CD4-positive, CD25-positive, alpha-beta regulatory T cell (primary cell): ENCODE measurements at regions not wholly inside any gene's neighbourhood (a gene's known extent, or its start where the extent isn't known, plus 50 kb on each side); places are given as distances from the start of the nearest gene placed in this dataset.

ENCODE experiments used
- ATAC-seq, 2 donors: fragments of 150-1000 bp; cut with Tn5 transposase; one replicate each; pipeline ENCODE4 v1.10.0; 2021; ENCODE audit warnings: low read depth in 2 of 2, moderate number of reproducible peaks in 2 of 2, moderate library complexity in 1 of 2
- DNase-seq, 3 donors: peaks; one replicate each; pipeline versions ENCODE4 v3.0.0 to v3.0.0-alpha.2; 2012 to 2022; ENCODE audit warnings: mixed read lengths in 1 of 3
- H3K27ac ChIP-seq: one replicate; pipeline ENCODE4 v1.7.0; 2013; ENCODE audit warnings: mild to moderate bottlenecking, low read length; ENCODE audit not compliant: insufficient read depth, poor library complexity, severe bottlenecking
- H3K27me3 ChIP-seq: one replicate; pipeline ENCODE4 v1.7.0; 2013; ENCODE audit warnings: low read length; ENCODE audit not compliant: control insufficient read depth, insufficient read depth
- H3K36me3 ChIP-seq: one replicate; pipeline ENCODE4 v1.7.0; 2013; ENCODE audit warnings: mild to moderate bottlenecking, low read length, moderate library complexity; ENCODE audit not compliant: control insufficient read depth, insufficient read depth
- H3K4me1 ChIP-seq: 2 replicates; pipeline ENCODE4 v1.7.0; 2013; ENCODE audit warnings: mild to moderate bottlenecking, low read length; ENCODE audit not compliant: insufficient read depth, control insufficient read depth, poor library complexity, severe bottlenecking
- H3K4me3 ChIP-seq: one replicate; pipeline ENCODE4 v1.7.0; 2013; ENCODE audit warnings: low read depth, mild to moderate bottlenecking, low read length, moderate library complexity
- H3K9me3 ChIP-seq, 2 experiments: 1 replicate in 1 of 2; 2 replicates in 1 of 2; pipeline ENCODE4 v1.7.0; 2013; ENCODE audit warnings: low read length in 2 of 2, mild to moderate bottlenecking in 1 of 2, moderate library complexity in 1 of 2; ENCODE audit not compliant: control insufficient read depth in 2 of 2
- H3K27ac Mint-ChIP-seq, 3 donors: one replicate each; pipeline ENCODE4 v1.8.0; 2020 to 2022; ENCODE audit warnings: mild to moderate bottlenecking in 3 of 3, mixed read lengths in 3 of 3, moderate library complexity in 2 of 3
- H3K27me3 Mint-ChIP-seq: one replicate; pipeline ENCODE4 v1.8.0; 2022; ENCODE audit warnings: mild to moderate bottlenecking, mixed read lengths
- H3K36me3 Mint-ChIP-seq: one replicate; pipeline ENCODE4 v1.8.0; 2020; ENCODE audit warnings: mixed read lengths
- H3K4me1 Mint-ChIP-seq, 4 donors: one replicate each; pipeline ENCODE4 v1.8.0; 2020 to 2022; ENCODE audit warnings: mixed read lengths in 4 of 4, mild to moderate bottlenecking in 1 of 4
- H3K4me3 Mint-ChIP-seq, 4 donors: one replicate each; pipeline ENCODE4 v1.8.0; 2020 to 2022; ENCODE audit warnings: mild to moderate bottlenecking in 4 of 4, mixed read lengths in 4 of 4, moderate library complexity in 3 of 4
- H3K9me3 Mint-ChIP-seq, 7 donors: one replicate each; pipeline ENCODE4 v1.8.0; 2020 to 2022; ENCODE audit warnings: mixed read lengths in 7 of 7, mild to moderate bottlenecking in 3 of 7, moderate library complexity in 2 of 7

DNA sequence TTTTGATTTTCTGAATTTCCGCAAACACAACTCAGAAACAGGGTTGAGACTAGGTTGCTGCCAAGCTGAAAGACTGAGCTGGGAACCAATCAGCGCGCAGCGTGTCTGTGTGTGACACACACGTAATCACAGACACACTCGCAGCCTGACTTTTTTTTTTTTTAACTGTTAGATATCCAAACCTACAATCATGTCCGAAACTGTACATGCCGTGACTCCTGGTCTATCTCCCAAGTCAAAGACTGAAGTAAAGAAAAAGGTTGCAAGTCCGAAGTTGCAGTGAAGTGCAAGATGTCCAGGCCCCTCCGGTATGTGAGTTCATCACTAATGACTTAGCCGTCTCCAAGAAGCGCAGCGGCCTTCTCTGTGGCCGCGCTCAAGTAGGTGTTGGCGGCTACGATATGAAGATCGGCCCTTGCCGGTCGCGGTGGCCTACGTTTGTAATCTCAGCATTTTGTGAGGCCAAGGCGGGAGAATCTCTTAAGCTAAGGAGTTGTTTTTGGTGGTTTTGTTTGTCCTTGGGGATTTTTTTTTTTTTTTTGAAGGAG lies 108.2 kb downstream of the HFE start:
- H3K4me1 ChIP-seq: peaks cover 33% of the 10 kb centered on the region
- Mint-ChIP-seq H3K9me3 (no peaks in the 10 kb centered on the region), H3K4me1 (peaks cover 20 to 49% (median 26%) of the 10 kb centered on the region in 4 donors), H3K36me3 (no peaks in the 10 kb centered on the region), H3K4me3 (peak overlapping the region; percentile 93 to 99 (median 97)), H3K27me3 (no peaks in the 10 kb centered on the region), H3K27ac (peak overlapping the region; percentile 94 to 99 (median 99))
- H3K36me3 ChIP-seq: no peaks in the 10 kb centered on the region
- H3K4me3 ChIP-seq: peak overlapping the region; percentile 99
- H3K9me3 ChIP-seq: no peaks in the 10 kb centered on the region
- DNase-seq (peak; percentile 82 to 96 (median 91)), ATAC-seq (peak; percentile 58 to 61)
- H3K27ac ChIP-seq: peak overlapping the region; percentile 90
- no peaks in the 10 kb centered on the region for H3K27me3 ChIP-seq

DNA sequence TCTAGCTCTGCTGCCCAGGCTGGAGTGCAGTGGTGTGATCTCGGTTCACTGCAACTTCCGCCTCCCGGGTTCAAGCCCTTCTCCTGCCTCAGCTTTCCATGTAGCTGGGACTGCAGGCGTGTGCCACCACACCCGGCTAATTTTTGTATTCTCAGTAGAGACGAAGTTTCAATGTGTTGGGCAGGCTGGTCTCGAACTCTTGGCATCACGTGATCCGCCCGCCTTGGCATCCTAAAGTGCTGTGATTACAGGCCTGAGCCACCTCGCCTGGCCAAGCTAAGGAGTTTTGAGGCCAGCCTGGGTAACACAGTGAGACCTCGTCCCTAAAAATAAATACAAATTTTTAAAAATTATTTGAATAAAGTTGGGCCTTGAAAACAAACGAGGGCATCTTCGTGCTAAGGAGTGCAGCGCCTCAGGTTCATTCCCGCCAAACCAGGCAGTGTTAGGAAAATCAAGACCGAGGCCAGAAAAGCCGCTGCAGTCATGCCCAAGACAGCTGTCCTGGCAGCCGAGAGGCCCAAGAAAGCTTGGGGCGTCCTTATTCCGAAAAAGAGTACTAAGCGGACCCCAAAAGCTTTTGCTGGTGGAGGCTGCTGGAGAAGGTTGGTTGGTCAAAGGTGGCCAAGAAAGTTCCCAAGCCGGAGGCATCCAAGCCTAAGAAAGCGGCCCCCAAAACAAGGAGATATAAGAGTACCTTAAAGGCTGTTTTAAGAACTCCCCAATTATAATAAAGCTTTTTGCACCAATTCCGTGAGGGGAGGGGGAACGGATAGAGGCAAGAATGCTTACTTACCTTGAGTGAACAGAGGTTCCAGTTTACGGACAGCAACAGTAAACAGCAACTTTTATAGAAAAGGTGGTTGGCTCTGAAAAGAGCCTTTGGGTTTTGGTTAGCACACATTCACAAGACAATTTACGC lies 109.0 kb downstream of the HFE start:
- peaks cover 20 to 52% (median 27%) of the 10 kb centered on the region in 4 donors for H3K4me1 Mint-ChIP-seq
- H3K4me3 Mint-ChIP-seq: peak overlapping the region; percentile 93 to 99 (median 97)
- H3K27ac Mint-ChIP-seq: peak overlapping the region; percentile 97 to 99 (median 99)
- no peaks in the 10 kb centered on the region for H3K9me3 Mint-ChIP-seq
- peak in 2 of 3 donors; percentile 40 to 74 for DNase-seq
- no peaks in the 10 kb centered on the region for H3K27me3 ChIP-seq
- ATAC-seq: no peak
- H3K36me3 Mint-ChIP-seq: no peaks in the 10 kb centered on the region
- H3K27me3 Mint-ChIP-seq: no peaks in the 10 kb centered on the region
- no peaks in the 10 kb centered on the region for H3K9me3 ChIP-seq
- H3K4me3 ChIP-seq: peak overlapping the region; percentile 99
- no peaks in the 10 kb centered on the region for H3K36me3 ChIP-seq
- H3K4me1 ChIP-seq: peaks cover 34% of the 10 kb centered on the region
- peak overlapping the region; percentile 90 for H3K27ac ChIP-seq

DNA sequence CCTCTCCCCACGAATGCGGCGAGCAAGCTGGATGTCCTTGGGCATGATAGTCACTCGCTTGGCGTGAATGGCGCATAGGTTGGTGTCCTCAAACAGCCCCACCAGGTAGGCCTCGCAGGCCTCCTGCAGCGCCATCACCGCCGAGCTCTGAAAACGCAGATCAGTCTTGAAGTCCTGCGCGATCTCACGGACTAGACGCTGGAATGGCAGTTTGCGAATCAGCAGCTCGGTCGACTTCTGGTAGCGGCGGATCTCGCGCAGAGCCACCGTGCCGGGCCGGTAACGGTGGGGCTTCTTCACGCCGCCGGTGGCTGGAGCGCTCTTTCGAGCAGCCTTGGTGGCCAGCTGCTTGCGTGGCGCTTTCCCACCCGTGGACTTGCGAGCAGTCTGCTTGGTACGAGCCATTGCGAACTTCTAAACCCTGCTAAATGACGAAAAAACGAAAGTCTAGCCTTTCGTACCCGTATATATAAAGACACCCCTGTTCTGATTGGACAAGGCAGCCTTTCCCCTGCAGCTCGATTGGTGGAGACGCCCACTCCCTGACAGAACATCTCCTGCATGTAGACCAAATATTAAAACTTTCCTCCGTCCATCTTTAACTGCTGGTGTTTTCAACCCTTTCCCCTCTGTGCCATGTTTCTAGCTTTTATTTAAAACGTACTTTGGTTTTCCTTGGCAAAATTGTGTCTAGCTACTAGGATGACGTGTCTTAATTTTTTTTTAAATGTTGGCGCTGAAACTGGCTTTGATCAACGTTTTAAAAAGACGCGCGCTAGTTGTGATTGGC lies 109.8 kb downstream of the HFE start:
- Histone ChIP-seq H3K4me1 (peaks cover 34% of the 10 kb centered on the region), H3K27ac (peak overlapping the region; percentile 90), H3K27me3 (no peaks in the 10 kb centered on the region), H3K36me3 (no peaks in the 10 kb centered on the region), H3K9me3 (no peaks in the 10 kb centered on the region), H3K4me3 (peak overlapping the region; percentile 99)
- H3K4me3 Mint-ChIP-seq: peak overlapping the region; percentile 93 to 99 (median 97)
- peaks cover 20 to 55% (median 27%) of the 10 kb centered on the region in 4 donors for H3K4me1 Mint-ChIP-seq
- peak overlapping the region; percentile 97 to 99 (median 99) for H3K27ac Mint-ChIP-seq
- no peaks in the 10 kb centered on the region for H3K27me3 Mint-ChIP-seq
- H3K9me3 Mint-ChIP-seq: no peaks in the 10 kb centered on the region
- ATAC-seq (peak; percentile 57 to 60), DNase-seq (peak; percentile 78 to 96 (median 95))
- no peaks in the 10 kb centered on the region for H3K36me3 Mint-ChIP-seq

DNA sequence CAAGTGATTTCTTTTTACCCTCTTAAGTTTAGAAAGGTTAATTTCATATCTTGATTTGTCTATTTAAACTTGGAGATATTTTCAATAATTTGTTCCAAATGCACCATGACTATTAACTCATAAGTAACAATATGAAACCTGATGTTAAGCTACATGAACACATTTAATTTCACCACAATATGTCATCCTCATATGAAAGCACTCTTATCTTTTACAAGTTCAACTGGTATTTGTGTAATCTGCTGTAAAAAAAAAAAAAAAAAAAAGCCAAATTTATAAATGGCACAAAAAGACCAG lies 110.4 kb downstream of the HFE start:
- Mint-ChIP-seq H3K9me3 (no peaks in the 10 kb centered on the region), H3K4me1 (peaks cover 20 to 55% (median 27%) of the 10 kb centered on the region in 4 donors), H3K4me3 (peak overlapping the region; percentile 93 to 99 (median 97)), H3K27ac (peak overlapping the region; percentile 97 to 99 (median 99)), H3K27me3 (no peaks in the 10 kb centered on the region), H3K36me3 (no peaks in the 10 kb centered on the region)
- Histone ChIP-seq H3K27me3 (no peaks in the 10 kb centered on the region), H3K4me1 (peaks cover 34% of the 10 kb centered on the region), H3K4me3 (peak overlapping the region; percentile 99), H3K36me3 (no peaks in the 10 kb centered on the region), H3K9me3 (no peaks in the 10 kb centered on the region), H3K27ac (peak overlapping the region; percentile 90)
- DNase-seq (no peak), ATAC-seq (no peak)

DNA sequence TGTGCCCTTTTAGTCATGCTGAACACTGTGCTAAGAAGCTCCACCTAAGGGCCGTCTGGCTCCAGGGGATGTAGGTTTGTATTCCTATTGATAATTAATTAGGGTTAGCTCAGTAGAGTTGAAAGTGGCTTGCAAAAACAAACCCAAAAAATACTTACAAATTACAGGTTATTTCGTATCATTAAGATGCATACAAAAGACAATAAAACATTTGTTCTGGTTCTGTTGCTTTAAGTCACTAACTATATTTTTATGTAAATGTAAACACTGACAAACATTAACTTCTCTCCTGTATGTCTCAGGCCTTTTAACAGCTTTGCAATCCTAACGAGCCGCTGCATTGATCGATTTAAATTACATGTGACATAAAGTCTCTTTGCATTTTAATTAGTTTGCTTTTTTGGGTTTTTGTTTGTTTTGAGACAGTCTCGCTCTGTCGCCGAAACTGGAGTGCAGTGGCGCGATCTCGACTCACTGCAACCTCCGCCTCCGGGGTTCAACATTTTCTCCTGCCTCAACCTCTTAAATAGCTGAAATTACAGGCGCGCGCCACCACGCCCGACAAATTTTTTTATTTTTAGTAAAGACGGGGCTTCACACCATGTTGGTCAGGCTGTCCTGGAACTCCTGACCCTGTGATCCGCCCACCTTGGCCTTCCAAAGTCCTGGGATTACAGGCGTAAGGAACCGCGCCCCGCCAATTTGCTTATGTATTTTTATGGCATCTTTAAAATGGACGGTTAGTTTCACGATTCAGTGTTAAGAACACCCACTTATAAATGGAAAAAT lies 110.9 kb downstream of the HFE start:
- H3K27me3 ChIP-seq: no peaks in the 10 kb centered on the region
- H3K4me1 ChIP-seq: peaks cover 34% of the 10 kb centered on the region
- peak overlapping the region; percentile 93 to 99 (median 97) for H3K4me3 Mint-ChIP-seq
- H3K4me3 ChIP-seq: peak overlapping the region; percentile 99
- H3K36me3 ChIP-seq: no peaks in the 10 kb centered on the region
- H3K9me3 Mint-ChIP-seq: no peaks in the 10 kb centered on the region
- H3K4me1 Mint-ChIP-seq: peaks cover 19 to 52% (median 25%) of the 10 kb centered on the region in 4 donors
- no peaks in the 10 kb centered on the region for H3K9me3 ChIP-seq
- H3K36me3 Mint-ChIP-seq: no peaks in the 10 kb centered on the region
- no peaks in the 10 kb centered on the region for H3K27me3 Mint-ChIP-seq
- DNase-seq (peak in 2 of 3 donors; percentile 62 to 83), ATAC-seq (no peak)
- H3K27ac Mint-ChIP-seq: peak overlapping the region; percentile 98 to 99 (median 99)
- peak overlapping the region; percentile 90 for H3K27ac ChIP-seq

DNA sequence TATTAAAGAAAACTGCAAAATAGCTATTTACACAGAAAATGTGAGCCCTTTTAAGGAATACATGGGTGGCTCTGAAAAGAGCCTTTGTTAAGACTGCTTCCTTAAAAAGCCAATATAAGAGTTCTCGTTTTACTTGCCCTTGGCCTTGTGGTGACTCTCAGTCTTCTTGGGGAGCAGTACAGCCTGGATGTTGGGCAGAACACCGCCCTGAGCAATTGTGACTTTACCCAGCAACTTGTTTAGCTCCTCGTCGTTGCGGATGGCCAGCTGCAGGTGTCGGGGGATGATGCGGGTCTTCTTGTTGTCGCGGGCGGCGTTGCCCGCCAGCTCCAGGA lies 111.5 kb downstream of the HFE start:
- ATAC-seq (no peak), DNase-seq (no peak)
- Histone ChIP-seq H3K4me3 (peak overlapping the region; percentile 99), H3K27ac (peak overlapping the region; percentile 90), H3K27me3 (no peaks in the 10 kb centered on the region), H3K9me3 (no peaks in the 10 kb centered on the region), H3K4me1 (peaks cover 35% of the 10 kb centered on the region), H3K36me3 (no peaks in the 10 kb centered on the region)
- Mint-ChIP-seq H3K27me3 (no peaks in the 10 kb centered on the region), H3K36me3 (no peaks in the 10 kb centered on the region), H3K4me3 (peak overlapping the region; percentile 93 to 99 (median 97)), H3K9me3 (no peaks in the 10 kb centered on the region), H3K27ac (peak overlapping the region; percentile 98 to 99 (median 99)), H3K4me1 (peaks cover 15 to 50% (median 20%) of the 10 kb centered on the region in 4 donors)
